ENCODE measurements at regions not wholly inside any gene's neighbourhood (a gene's known extent, or its start where the extent isn't known, plus 50 kb on each side); places are given as distances from the start of the nearest gene placed in this dataset.
"Not testable (repeated sequence)": the region's sequence is repeated elsewhere in the genome, so short reads cannot be mapped to it uniquely, and the experiment has no call there.

DNA sequence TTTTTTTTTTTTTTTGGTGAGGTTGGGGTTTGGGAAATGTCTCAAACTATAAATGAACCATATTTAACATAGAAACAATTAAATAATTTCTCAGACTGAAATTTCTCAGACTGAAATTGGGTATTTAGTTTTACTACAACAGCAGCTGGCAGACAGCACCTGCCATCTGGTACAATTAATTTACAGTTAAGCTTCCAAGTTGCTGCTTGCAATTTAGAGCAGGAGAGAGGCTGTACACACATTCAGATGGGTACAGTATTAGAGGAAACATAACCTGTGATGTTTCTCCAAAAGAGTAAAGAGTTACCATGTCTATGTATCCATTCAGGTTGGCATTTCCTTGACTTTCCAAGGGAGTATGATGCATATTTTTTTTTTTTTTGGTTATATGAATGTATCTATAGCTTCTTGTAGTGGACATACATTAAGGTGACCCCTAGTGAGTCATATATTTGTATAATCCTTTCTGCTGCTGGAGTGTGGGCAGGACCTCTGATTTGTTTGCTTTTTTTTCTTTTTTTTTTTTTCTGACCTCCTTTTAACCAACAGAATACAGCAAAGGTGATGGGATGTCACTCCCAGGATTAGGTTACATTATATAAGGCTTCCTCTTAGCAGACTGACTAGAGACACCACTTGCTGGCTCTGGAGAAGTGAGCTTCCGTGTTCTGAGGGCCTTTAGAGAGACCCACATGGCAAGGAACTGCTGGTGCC, 201.7 kb downstream of the PTH2R start:
- no peak for DNase-seq

DNA sequence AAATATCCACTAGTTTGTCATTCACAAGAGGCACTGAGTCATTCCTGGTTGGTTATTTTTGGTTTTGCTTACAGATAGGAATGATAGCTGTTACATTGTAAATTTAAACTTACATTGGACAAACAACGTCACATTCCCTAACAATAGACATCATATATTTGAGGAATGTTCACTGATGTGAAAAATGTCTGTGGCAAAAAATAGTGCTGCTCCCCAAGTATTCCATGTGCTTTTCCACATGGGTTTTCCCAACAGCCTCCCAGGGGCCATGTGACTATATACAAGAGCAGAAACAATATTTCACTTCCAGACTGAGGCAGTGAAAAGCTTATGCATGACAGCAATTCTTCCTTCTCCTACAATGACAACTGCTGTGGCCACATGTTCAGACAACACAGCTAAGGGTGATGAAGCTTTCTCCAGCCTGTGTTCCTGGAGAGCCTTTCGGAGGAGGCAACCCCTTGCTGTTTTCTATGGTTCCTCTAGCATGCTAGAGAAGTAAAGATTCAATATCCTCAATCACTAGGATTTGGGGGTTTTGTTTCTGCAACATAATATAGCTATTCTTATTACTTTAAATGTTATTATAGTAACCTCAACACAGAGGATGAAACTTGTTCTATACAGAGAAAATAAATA, 202.7 kb downstream of the PTH2R start:
- no peak for DNase-seq

DNA sequence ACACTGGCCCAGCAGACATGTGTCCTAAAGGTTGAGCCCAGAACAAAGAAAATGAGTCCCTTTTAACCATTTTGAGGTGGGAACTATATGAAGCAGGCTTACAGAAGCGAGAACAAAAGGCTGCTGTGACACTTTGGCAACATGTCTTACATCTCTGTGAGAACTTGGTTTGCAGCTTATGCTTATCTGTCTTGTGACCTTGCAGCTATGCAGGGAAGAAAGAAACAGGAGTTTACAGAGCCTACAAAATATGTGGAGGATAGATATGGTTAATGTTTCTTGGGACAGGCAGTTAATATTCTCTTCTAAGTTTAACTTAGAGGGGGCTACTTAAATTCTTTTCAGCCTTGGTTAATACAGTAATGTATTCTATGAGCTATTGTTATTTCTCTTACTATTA, 209.1 kb downstream of the PTH2R start:
- not testable (repeated sequence) for DNase-seq

DNA sequence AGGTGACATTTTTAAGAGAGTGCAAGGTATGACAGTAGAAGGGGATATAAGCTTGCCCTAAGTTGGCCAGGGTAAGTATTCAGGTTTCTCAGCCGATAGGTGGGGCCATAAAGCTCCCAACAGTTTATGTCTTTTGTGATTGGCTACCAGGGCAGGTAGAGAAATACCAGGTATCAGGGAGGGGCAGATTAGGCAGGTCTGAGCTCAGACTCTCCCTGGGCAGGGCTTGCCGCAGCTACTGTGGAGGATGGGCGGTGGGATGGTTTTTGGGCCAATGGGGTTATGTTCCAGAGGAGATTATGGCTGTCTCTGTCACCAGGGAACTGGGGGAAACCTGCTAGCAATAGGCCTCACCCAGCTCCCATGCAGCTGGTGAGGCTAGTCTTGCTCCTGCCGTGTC, 211.6 kb downstream of the PTH2R start:
- no peak for DNase-seq

DNA sequence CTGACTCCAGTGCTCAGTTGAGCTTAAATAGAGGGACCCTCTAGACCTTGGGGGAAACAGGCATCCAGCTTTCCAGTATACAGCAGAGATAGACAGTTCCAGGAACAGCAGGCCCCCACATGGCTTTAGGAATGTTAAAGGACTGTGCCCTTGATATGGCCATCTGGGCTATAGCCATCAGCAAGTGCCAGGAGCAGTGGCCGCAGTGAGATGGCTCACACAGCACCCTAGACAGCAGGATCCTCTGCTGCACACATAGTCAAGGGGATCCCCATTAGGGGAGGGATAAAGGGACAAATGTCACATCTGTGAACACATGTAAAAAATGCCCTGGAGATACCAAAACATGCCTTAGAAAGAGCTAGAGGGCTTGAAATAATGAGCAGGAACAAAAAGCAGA, 213.4 kb downstream of the PTH2R start:
- no peak for DNase-seq

DNA sequence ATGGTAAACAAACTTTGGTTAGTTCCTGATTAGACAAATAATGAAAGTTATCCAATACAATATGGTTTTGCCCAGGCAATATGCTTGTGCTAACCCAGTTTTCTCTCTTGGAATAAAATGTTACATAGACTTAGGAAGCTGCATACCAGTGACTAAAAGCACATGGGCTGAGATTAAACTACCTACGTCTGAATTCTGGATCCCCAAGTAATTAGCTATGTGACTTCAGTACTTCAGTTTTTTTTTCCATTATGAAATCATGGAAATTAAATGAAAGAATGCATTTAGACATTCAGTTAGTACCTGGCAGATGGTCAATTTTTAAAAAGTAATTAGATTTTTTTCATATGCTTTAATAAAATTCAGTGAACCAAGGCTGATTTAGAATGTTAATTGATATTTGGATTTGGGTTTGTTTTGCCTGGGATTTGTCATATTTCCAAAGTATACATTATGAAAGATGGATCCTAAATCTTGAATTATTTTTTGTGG, 213.9 kb downstream of the PTH2R start:
- DNase-seq: no peak

DNA sequence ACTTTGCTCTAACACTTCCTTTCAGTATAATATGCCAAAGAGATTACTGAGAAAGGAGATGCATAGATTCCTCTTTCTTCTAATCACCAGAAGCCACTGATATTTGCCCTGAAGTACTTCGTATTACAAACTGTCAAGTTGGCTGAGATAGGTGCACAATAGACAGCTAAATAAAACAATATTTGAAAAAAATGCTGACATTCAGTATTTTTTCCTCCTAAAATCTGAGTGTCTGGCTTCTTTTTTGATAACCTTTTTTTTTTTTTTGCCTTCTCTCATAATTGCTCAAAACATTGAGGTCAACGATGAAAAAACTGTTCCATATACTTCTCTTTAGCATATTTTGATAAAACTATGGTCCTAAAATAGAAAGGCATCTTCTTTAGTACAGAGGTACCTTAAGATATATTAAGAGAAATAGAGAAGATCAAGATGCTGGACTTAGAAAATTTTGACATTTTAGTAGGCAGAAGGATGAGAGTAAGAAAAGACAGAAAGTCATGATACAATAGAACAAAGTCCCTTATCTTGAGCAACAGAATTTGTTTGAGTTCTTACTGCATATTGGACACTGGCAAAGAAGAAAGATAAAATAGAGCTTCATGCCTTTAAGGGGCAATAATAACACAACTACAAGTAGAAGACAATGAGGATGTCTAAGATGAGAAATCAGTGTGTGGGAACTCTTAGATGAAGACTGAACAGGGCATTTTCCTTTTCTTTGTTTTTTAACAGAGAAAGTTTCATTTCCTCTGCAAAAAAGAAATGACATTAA, 220.7 kb downstream of the PTH2R start:
- no peak for DNase-seq

DNA sequence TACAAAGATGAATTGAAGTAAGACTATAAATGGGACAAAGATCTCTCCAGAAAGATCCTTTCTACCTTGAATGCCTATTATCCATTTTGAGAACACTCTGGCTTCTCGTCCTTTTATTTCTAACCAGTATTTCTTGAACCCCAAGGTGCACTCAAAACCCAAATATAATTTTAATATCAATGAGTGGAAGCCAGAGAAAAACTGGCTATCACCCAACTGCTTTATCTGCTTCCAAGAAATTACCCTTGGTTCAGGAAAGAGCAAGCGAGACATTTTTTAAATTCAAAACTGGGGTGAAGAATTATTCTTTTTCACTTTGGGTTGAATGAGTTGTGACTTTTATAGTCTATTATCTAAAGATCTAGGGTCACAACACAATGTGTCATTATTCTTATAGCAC, 221.3 kb downstream of the PTH2R start:
- DNase-seq: no peak

DNA sequence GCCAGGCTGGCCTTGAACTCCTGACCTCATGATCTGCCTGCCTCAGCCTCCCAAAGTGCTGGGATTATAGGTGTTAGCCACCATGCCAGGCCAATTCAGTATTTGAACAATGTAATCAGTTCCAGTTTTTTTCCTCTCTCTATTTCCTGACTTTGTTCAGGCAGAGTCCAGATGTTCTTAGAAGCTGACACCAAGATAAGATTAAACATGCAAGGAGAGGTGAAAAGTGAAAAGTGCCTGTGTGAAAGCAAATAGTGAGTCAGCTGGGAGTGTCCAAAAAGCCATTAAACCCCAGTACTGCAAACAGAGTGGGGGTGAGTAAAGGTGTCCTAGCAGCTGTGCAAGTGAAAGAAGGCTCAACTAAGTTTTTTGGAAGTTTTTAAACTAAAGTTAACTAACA, 231.5 kb downstream of the PTH2R start:
- no peak for DNase-seq

DNA sequence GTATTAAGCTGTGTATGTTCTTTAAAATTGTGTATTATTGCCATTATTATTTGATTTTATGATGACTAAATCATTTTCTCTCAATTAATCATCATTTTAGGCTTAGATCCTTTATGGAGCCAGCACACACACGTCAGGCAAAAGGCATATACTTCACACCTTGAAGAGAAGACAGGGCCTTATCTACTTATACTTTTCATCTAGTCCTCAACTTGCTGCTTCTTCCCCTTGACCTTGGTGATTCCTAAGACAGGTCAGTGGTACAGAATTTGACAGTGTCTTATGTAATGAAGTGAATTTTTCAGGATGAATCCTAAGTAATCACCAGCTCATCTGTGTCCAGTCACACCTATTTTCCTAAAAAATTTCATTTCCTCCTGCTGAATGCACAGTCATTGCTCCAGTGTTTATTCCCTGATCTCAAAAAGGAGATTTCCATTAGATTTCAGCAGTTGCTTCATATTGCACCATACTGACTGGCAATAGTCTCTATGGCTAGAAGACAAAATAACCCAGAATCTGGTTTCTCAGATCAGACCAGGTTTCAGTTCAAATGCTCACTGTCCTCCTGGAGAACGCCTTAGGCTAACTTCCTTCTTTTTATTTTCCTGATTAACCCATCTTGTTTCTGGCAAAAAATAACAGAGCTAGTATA, 235.7 kb downstream of the PTH2R start:
- no peak for DNase-seq

DNA sequence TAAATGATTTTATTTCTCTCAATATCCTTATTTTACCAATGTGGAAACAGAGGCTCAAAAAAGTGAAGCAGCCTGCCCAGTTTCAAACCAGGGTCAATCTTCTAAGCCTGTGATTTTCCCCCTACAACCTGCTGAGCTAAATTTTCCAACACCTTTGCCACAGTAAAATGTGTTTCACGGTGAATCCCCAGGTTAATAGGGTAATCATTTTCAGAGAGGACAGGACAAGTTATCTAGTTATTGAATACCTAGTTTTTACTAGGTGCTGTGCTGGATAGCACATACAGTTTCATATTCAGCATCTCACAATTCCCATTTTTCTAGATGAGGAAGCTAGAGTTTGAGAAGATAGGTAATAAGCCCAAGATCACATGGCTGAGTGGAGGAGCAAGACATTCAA, 236.6 kb downstream of the PTH2R start:
- DNase-seq: no peak

DNA sequence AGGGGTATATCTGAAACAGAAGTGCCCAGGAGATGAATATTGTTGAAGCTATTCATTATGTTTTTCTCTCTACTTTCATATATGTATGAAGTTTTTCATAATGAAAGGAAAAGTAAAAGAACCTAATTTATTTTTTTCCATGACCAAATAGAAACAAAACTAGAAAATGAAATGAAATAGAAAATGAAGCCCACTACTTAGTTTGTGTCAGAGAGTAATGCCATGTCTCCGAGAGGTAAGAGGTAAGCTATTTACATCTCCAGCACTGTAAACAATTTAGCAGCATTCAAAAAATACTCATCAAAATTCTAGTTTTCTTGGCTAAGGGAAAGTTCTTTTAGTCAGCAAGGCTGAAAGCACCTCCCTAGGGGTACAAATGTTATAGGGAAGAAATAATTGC, 238.6 kb downstream of the PTH2R start:
- DNase-seq: no peak

DNA sequence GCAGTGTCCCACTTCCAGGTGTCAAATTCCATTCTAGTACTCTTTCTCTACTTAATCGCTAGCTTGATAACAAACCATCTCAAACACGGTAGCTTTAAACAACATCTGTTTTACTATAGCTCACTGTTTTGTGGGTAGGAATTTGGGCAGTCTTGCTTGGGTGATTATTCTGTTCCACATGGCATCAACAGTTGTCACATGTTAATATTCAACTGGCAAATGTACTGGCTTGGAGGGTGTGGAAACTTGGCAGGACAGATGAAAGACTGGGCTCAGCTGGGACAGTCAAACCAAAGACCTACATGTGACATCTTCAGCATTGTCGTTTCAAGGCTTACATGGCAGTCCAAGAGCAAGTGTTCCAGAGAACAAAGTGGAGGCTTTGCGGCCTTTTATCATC, 241.8 kb downstream of the PTH2R start:
- DNase-seq: no peak

DNA sequence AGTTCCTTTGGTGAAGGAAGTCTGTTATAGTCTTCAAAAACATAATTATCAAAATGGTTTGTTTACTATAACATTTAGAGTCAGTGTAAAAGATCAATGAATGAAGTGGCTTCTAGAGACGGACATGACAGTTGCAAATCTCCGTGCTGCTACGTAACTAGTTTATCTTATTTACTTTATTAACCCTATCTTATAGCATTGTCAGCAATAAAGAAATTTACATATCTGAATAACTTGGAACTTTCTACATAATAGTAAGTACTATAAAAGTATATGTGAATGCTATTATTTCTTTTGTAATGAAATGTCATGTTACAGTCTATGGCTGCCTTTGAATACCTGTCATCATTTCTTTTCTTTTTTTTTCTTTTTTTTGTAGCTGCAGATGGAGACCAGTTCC, 246.8 kb downstream of the PTH2R start:
- DNase-seq: no peak

DNA sequence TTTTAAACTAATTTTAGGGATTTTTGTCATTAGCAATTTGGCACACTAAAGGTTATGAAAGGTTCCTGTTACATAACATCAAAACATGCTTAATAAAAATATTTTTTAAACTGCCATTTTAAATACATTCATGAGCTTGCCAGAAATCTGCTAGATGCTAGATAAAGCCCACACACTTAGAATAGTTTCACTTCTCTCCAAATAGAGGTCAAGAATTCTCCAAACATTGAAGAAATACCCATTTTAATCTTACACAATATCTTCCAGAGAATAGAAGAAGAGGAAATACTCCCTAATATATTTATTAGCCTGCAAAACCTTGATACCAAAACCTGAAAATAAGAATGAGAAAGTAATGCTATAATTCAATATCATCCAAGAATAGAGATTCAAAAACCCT, 247.5 kb downstream of the PTH2R start:
- no peak for DNase-seq

DNA sequence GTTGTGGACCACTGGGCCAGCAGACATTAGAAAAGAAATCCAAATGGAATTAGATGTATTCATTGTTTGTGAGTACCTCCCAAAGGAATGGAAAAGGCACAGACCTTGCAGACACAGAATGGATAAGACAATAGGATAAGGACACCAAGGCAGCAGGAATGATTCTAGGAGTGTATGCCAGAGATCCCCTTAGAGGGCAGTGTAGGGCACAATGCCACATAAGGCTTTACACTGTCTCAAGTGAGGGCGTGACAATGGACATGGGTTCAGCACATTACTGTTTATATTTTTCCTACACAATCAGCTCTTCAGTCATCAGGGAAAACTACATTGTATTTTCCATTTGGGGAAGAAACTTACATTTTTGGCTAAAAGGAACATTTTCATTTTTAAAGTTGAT, 250.9 kb downstream of the PTH2R start:
- DNase-seq: no peak

DNA sequence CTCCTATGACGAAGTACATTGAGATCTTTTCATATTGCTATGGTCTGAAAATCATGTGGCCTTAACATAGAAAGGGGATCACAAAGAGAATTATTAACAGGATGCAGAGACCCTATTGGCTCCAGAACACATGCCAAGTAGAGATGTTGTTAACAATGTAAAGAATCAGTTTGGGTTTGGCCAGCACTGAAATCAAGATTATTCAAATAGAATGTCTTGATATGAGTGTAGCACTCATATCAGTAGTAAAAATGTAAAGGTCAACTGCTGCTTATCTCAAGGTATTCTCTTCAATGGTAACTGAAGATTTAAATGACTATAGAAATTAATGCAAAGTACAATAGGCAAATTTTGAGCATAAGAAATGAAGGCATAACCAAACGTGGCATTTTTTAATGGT, 262.8 kb downstream of the PTH2R start:
- DNase-seq: no peak

DNA sequence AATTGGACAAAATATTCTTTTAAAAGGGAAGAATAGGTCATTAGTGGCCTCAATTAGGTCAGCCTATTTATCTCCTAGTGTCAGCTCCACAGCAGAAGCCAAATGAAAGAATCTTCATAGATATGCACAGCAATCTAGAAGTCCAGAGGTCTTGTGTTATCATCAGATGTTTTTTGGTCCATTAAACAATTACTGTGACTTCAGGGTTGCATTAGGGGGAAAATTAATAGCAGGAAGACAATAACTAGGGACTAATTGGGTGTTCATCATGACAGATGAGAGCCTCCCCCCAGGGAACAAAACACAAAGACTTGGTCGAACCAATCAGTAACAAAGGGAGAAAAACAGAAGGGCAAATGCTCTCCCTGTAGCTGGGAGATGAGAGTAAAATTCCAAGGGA, 264.7 kb downstream of the PTH2R start:
- DNase-seq: no peak

DNA sequence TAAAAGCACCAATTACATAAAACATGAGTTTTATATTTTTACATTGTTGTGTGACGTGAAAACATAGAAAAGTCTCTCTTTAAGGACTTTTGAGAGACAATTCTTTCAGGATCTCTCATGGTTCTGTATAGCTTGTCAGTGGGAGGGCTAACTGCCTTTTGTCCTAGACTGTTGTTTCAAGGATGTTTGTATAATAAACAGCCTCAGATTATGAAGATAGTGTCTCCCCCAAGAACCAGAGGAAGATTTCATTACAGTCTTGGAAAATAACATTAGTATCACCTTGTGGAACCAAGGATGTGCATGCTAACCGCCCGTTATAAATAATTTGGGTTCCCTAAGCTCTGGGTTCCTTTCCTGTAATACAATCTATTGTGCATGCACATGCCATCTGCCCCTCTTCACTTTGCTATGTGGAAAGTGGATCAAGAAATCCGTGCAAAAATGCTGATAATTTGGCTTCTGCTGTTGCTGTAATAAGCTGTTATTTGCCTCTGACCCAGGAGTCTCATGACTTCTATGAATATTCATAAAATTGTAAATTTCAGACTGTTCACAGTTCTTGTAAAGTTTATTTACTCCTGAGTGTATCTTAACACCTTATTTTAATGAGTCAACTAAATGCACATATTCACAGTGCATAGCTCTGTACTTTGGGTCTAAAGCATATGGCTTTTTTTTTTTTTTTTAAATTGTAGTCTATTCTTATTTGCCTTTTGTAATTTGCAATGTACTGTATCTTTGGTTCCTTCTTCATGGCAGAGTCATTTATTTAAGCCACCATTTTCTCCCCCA, 265.5 kb downstream of the PTH2R start:
- DNase-seq: no peak

DNA sequence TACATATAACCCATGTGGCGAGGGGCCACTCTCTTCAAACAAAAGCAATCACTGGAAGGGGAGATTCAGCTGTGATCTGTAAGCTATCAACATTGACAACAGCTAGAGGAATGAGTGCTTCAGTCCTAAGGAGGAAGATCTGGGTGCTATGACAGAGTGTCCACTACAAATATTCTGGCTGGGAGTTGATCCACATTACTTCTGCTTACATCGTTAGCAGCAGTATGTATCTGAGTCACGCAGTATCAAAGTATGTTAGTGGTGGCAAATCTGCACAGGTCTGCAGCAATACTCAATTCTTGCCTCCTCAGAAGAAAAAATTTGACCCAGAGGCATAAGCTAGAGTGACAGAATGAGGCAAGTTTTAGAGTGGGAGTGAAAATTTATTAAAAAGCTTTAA, 267.0 kb downstream of the PTH2R start:
- no peak for DNase-seq

DNA sequence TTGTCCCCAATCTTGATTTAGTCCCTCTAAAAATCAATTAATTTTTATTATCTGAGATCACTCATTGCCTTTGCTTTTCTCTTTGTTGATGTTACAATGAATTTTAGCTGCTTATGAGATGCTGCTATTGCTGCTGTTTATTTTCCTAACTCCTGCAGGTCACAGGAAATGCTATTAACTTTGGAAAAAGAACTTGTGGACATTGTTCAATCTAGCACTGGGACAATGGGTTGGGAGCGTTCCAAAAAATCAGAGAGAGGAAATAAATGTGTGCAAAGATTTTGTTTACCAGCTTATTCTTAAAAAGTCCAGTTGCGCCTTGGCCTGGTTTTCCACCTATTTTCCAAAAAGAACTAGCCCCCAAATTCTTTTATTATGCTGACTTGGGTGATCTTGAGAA, 268.3 kb downstream of the PTH2R start:
- no peak for DNase-seq

DNA sequence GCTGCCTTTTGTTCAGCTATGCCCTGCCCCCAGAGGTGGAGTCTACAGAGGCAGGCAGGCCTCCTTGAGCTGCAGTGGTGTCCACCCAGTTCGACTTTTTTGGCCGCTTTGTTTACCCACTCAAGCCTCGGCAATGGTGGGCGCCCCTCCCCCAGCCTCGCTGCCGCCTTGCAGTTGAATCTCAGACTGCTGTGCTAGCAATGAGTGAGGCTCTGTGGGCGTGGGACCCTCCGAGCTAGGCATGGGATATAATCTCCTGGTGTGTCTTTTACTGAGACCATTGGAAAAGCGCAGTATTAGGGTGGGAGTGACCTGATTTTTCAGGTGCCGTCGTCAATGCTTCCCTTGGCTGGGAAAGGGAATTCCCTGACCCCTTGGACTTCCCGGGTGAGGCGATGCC, 279.3 kb downstream of the PTH2R start:
- DNase-seq: not testable (repeated sequence)

DNA sequence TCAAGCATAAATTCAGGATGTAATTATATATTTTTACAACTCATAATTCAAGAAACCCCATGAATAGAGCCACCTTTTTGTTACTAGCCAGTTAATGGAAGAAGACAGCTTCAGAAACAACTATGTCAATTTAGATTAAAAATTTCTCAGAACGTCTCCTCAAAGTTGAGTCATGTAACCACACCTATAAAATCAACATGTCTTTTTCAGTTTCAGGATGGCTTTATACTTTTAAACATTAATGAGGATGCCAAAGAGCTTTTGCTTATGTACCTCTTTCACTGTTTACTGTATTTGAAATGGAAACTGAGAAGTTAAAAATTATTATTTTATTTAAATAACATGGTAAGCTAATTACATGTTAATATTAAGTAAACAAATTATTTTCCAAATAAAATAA, 280.1 kb downstream of the PTH2R start:
- no peak for DNase-seq
